ENCODE measurements at regions not wholly inside any gene's neighbourhood (a gene's known extent, or its start where the extent isn't known, plus 50 kb on each side); places are given as distances from the start of the nearest gene placed in this dataset.

DNA sequence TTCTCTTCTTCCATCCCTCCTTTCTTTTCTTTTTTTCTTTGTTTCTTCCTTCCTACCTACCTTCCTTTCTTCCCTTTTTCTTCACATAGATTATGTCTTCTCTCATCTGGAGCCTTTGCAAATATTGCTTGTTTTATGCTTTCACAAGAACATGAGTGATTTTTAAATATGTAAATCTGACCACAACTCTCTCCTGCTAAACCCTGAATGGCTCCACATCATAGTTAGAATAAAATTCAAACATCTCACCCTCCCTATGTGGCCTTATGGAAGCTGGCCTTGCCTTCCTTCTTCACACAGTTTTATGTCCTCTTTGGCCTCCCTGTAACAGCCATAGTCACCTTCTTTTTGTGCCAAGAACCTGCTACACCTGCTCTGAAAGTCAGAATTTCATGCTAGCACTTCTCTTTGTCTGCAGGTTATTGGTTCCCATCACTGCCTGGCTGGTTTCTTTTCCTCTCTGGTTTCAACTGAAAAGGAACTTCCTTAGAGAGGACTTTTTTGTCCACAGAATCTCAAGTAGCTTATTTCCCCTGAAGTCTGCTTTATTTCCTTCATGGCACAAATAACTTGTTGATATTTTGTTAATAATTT is 114.3 kb upstream of the TNC start:
- no peak for TF ChIP-seq CTCF (IDR thresholded peaks at IDR 0.05)
- TF ChIP-seq POLR2A (IDR thresholded peaks at IDR 0.05): no peak

Data from prostate gland (tissue), 2 donors.